Stomach (tissue), 4 donors: ENCODE measurements at regions not wholly inside any gene's neighbourhood (a gene's known extent, or its start where the extent isn't known, plus 50 kb on each side); places are given as distances from the start of the nearest gene placed in this dataset.

ENCODE experiments used
- CTCF ChIP-seq, 7 experiments: fragments of 450-650 bp in 4 of 7; fragments of 200-600 bp in 3 of 7; sonication (generic) in 3 of 7; IDR thresholded peaks; one replicate each; pipeline ENCODE4 v1.5.1; 2016 to 2019; ENCODE audit warnings: antibody characterized with exemption in 7 of 7, control low read depth in 2 of 7, mild to moderate bottlenecking in 1 of 7
- EP300 ChIP-seq: sonication (generic); formaldehyde crosslinking; IDR thresholded peaks from one replicate; pipeline ENCODE4 v1.6.1; 2017; ENCODE audit warnings: antibody characterized with exemption
- POLR2A ChIP-seq, 4 donors: fragments of 450-650 bp; IDR thresholded peaks; one replicate each; pipeline ENCODE4 v1.6.1; 2016; ENCODE audit warnings: antibody characterized with exemption in 4 of 4, control low read depth in 2 of 4, mild to moderate bottlenecking in 1 of 4, moderate library complexity in 1 of 4
- POLR2AphosphoS5 ChIP-seq, 3 donors: sonication (generic); formaldehyde crosslinking; IDR thresholded peaks; one replicate each; pipeline ENCODE4 v1.6.1; 2016; ENCODE audit warnings: antibody characterized with exemption in 3 of 3

DNA sequence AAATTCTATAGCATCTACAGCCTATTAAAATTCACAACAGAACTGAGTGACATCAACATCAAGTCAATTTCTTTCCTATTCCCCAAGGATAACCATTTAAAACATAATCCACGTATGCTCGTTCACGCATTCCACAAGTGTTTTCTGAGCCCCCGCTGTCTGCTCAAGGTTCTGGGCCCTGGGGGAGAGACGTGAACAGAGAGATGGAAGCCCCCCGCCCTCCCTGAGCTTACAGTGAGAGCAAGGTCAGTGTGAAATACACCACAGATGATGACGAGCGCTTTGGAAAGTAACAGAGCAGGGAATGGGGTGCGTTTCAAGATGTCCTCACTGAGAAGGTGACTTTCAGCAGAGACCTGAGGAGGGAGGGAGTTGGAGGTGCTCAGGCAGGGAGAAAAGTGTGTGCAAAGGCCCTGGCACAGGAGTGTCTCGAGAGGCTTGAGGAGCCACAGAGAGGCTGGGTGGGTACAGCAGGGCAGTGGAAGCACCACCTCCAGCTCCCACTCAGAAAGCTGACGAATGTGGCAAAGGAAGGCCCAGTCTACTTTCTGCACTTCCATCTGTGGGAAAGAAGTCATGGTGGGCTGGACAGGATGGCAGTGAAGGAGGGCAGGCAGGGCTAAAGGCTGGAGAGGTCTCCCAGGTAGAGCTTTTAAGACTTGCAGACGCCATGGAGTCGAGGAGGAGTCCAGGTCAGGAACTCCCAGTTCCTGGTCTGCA, 88.3 kb downstream of the DLL1 start:
- TF ChIP-seq POLR2AphosphoS5 (IDR thresholded peaks at IDR 0.05) (no peak), CTCF (IDR thresholded peaks at IDR 0.05) (no peak), EP300 (no peak), POLR2A (IDR thresholded peaks at IDR 0.05) (no peak)
